ENCODE measurements at regions not wholly inside any gene's neighbourhood (a gene's known extent, or its start where the extent isn't known, plus 50 kb on each side); places are given as distances from the start of the nearest gene placed in this dataset.
"Not testable (repeated sequence)": the region's sequence is repeated elsewhere in the genome, so short reads cannot be mapped to it uniquely, and the experiment has no call there.

GRCh38 chr6:15947923-15948322 lies 181.0 kb upstream of the MYLIP start:
- no peak for TF ChIP-seq ZNF274 (IDR thresholded peaks at IDR 0.05; ENCODE audit: low read depth, low read length)

GRCh38 chr6:15947436-15947835 lies 181.4 kb upstream of the MYLIP start:
- TF ChIP-seq ZNF274 (IDR thresholded peaks at IDR 0.05; ENCODE audit: low read depth, low read length), result no peak
- H3K4me3 ChIP-seq (ENCODE audit: low read length), result no peak overlapping the region

More at GRCh38 chr6:15947923-15948322, 181.0 kb upstream of the MYLIP start:
- no peak overlapping the region for H3K4me3 ChIP-seq (ENCODE audit: low read length)

GRCh38 chr6:15946701-15947385 lies 182.0 kb upstream of the MYLIP start:
- no peak for TF ChIP-seq ZNF274 (IDR thresholded peaks at IDR 0.05; ENCODE audit: low read depth, low read length)
- H3K4me3 ChIP-seq (ENCODE audit: low read length), result no peak overlapping the region

- no peak for TF ChIP-seq ZNF274 (IDR thresholded peaks at IDR 0.05; ENCODE audit: low read depth, low read length)
- H3K4me3 ChIP-seq (ENCODE audit: low read length), result no peak overlapping the region
Observed at GRCh38 chr6:15945593-15946159, 183.2 kb upstream of the MYLIP start.

GRCh38 chr6:15943423-15943822 lies 185.5 kb upstream of the MYLIP start:
- TF ChIP-seq ZNF274 (IDR thresholded peaks at IDR 0.05; ENCODE audit: low read depth, low read length), result no peak
- no peak overlapping the region for H3K4me3 ChIP-seq (ENCODE audit: low read length)

GRCh38 chr6:15941168-15941567 lies 187.7 kb upstream of the MYLIP start:
- H3K4me3 ChIP-seq (ENCODE audit: low read length), result no peak overlapping the region
- no peak for TF ChIP-seq ZNF274 (IDR thresholded peaks at IDR 0.05; ENCODE audit: low read depth, low read length)

- TF ChIP-seq ZNF274 (IDR thresholded peaks at IDR 0.05; ENCODE audit: low read depth, low read length), result no peak
- no peak overlapping the region for H3K4me3 ChIP-seq (ENCODE audit: low read length)
Observed at GRCh38 chr6:15938107-15938506, 190.8 kb upstream of the MYLIP start.

- TF ChIP-seq ZNF274 (IDR thresholded peaks at IDR 0.05; ENCODE audit: low read depth, low read length), result no peak
- H3K4me3 ChIP-seq (ENCODE audit: low read length), result no peak overlapping the region
Observed at GRCh38 chr6:15937602-15938001, 191.3 kb upstream of the MYLIP start.

GRCh38 chr6:15936503-15936902 lies 192.4 kb upstream of the MYLIP start:
- H3K4me3 ChIP-seq (ENCODE audit: low read length), result no peak overlapping the region
- no peak for TF ChIP-seq ZNF274 (IDR thresholded peaks at IDR 0.05; ENCODE audit: low read depth, low read length)

- no peak overlapping the region for H3K4me3 ChIP-seq (ENCODE audit: low read length)
- TF ChIP-seq ZNF274 (IDR thresholded peaks at IDR 0.05; ENCODE audit: low read depth, low read length), result no peak
Observed at GRCh38 chr6:15935661-15936060, 193.2 kb upstream of the MYLIP start.

- not testable (repeated sequence) for H3K4me3 ChIP-seq (ENCODE audit: low read length)
Observed at GRCh38 chr6:15931697-15932096, 197.2 kb upstream of the MYLIP start.

- H3K4me3 ChIP-seq (ENCODE audit: low read length), result no peak overlapping the region
- TF ChIP-seq ZNF274 (IDR thresholded peaks at IDR 0.05; ENCODE audit: low read depth, low read length), result no peak
Observed at GRCh38 chr6:15930207-15930606, 198.7 kb upstream of the MYLIP start.

GRCh38 chr6:15929685-15930084 lies 199.2 kb upstream of the MYLIP start:
- H3K4me3 ChIP-seq (ENCODE audit: low read length), result no peak overlapping the region
- no peak for TF ChIP-seq ZNF274 (IDR thresholded peaks at IDR 0.05; ENCODE audit: low read depth, low read length)

- no peak overlapping the region for H3K4me3 ChIP-seq (ENCODE audit: low read length)
- no peak for TF ChIP-seq ZNF274 (IDR thresholded peaks at IDR 0.05; ENCODE audit: low read depth, low read length)
Observed at GRCh38 chr6:15927531-15928225, 201.2 kb upstream of the MYLIP start.

- H3K4me3 ChIP-seq (ENCODE audit: low read length), result no peak overlapping the region
- TF ChIP-seq ZNF274 (IDR thresholded peaks at IDR 0.05; ENCODE audit: low read depth, low read length), result no peak
Observed at GRCh38 chr6:15926256-15926655, 202.6 kb upstream of the MYLIP start.

All from GM08714 (cell line).